ENCODE measurements at regions not wholly inside any gene's neighbourhood (a gene's known extent, or its start where the extent isn't known, plus 50 kb on each side); places are given as distances from the start of the nearest gene placed in this dataset.

DNA sequence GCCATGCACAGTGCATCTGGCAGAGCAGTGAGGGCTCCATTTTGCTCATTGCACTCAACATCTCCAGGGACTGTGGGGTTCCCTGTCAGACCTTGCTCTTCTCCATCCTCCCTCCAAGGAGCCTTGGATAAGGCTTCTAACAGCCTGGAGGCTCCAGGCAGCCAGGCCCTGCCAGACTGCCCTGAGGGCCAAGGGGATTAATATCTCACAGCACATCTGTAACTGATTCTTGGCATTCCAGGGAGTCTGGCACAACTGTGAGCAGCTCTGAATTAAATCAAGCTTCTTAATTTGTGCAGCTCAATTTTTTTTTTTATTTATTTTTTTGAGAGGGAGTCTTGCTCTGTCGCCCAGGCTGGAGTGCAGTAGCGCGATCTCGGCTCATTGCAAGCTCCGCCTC is 224.5 kb upstream of the PGRMC2 start:
- TF ChIP-seq CTCF (IDR thresholded peaks at IDR 0.05 in 4 of 5, conservative IDR thresholded peaks at IDR 0.05 in 1 of 5) = no peak
- no peak for TF ChIP-seq POLR2A (IDR thresholded peaks at IDR 0.05)

Data from gastrocnemius medialis (tissue), 4 donors.